Esophagus muscularis mucosa (tissue), 4 donors: ENCODE measurements at regions not wholly inside any gene's neighbourhood (a gene's known extent, or its start where the extent isn't known, plus 50 kb on each side); places are given as distances from the start of the nearest gene placed in this dataset.

Experiments used
- DNase-seq: peaks from one replicate; pipeline ENCODE4 v3.0.0-alpha.2; 2017; ENCODE audit errors: extremely low spot score
- H3K27ac ChIP-seq, 4 donors: fragments of 200-600 bp; sonication (generic); replicated peaks in 1 of 4; 1 replicate in 3 of 4; 2 replicates in 1 of 4; pipeline ENCODE4 v1.5.1; 2016 to 2019; ENCODE audit warnings: mild to moderate bottlenecking in 1 of 4
- H3K27me3 ChIP-seq, 4 donors: fragments of 200-600 bp; sonication (generic); one replicate each; pipeline versions ENCODE4 v1.5.1 to v1.6.0; 2016 to 2019
- H3K36me3 ChIP-seq, 4 donors: fragments of 200-600 bp; sonication (generic); one replicate each; pipeline ENCODE4 v1.5.1; 2016 to 2019
- H3K4me1 ChIP-seq, 4 donors: fragments of 200-600 bp; sonication (generic); one replicate each; pipeline ENCODE4 v1.5.1; 2016 to 2019
- H3K4me3 ChIP-seq, 4 donors: fragments of 200-600 bp; sonication (generic); 1 replicate in 2 of 4; 2 replicates in 2 of 4; pipeline ENCODE4 v1.5.1; 2016 to 2019; ENCODE audit warnings: mild to moderate bottlenecking in 4 of 4, moderate library complexity in 1 of 4
- H3K9me3 ChIP-seq, 4 donors: fragments of 200-600 bp; sonication (generic); 1 replicate in 3 of 4; 2 replicates in 1 of 4; pipeline ENCODE4 v1.5.1; 2016 to 2019
- CTCF ChIP-seq, 3 experiments: fragments of 200-600 bp in 2 of 3; fragments of 450-650 bp in 1 of 3; sonication (generic) in 2 of 3; IDR thresholded peaks; one replicate each; pipeline ENCODE4 v1.5.1; 2017 to 2019; ENCODE audit warnings: antibody characterized with exemption in 3 of 3, mild to moderate bottlenecking in 2 of 3, moderate library complexity in 1 of 3
- EP300 ChIP-seq: sonication (generic); formaldehyde crosslinking; IDR thresholded peaks from one replicate; pipeline ENCODE4 v1.6.1; 2017; ENCODE audit warnings: antibody characterized with exemption
- POLR2A ChIP-seq: fragments of 450-650 bp; IDR thresholded peaks from one replicate; pipeline ENCODE4 v1.6.1; 2017; ENCODE audit warnings: antibody characterized with exemption, moderate library complexity, mild to moderate bottlenecking, low read depth
- POLR2AphosphoS5 ChIP-seq, 2 donors: sonication (generic); formaldehyde crosslinking; IDR thresholded peaks; one replicate each; pipeline ENCODE4 v1.6.1; 2017; ENCODE audit warnings: antibody characterized with exemption in 2 of 2
- WGBS: methylation state at CpG from one replicate; pipeline ENCODE4 v1.1.5; 2018; 5-methylcytosine and 5-hydroxymethylcytosine counted together
- intact Hi-C: fragments of 100-400 bp; cut with DNase I; formaldehyde crosslinking; loops from one replicate; pipeline ENCODE4 v1.15.1; 2023

- H3K27ac ChIP-seq: no peak overlapping the region
- no peaks in the 10 kb centered on the region for H3K9me3 ChIP-seq
- intact Hi-C loops: no loop called here
- no peaks in the 10 kb centered on the region for H3K4me1 ChIP-seq
- WGBS: 58% methylated on average over 4 of the region's 4 CpGs
- DNase-seq: no peak
- H3K36me3 ChIP-seq: no peaks in the 10 kb centered on the region
- TF ChIP-seq CTCF (IDR thresholded peaks at IDR 0.05): no peak
- no peak for TF ChIP-seq POLR2AphosphoS5 (IDR thresholded peaks at IDR 0.05)
- no peak for TF ChIP-seq EP300
- no peak for TF ChIP-seq POLR2A
- no peak overlapping the region for H3K4me3 ChIP-seq
- peaks cover 0 to 10% (median 0%) of the 10 kb centered on the region in 4 donors for H3K27me3 ChIP-seq
These were observed 97.1 kb upstream of the TOP1 start for GRCh38 chr20:40931410-40932044.

GRCh38 chr20:40932436-40932835 is 96.2 kb upstream of the TOP1 start:
- Histone ChIP-seq H3K27me3 (peaks cover 0 to 10% (median 0%) of the 10 kb centered on the region in 4 donors), H3K9me3 (no peaks in the 10 kb centered on the region), H3K4me1 (no peaks in the 10 kb centered on the region), H3K36me3 (no peaks in the 10 kb centered on the region), H3K27ac (no peak overlapping the region), H3K4me3 (no peak overlapping the region)
- DNase-seq: peak; percentile 74
- intact Hi-C loops: no loop called here
- TF ChIP-seq CTCF (IDR thresholded peaks at IDR 0.05): no peak
- no peak for TF ChIP-seq EP300
- no peak for TF ChIP-seq POLR2A
- no peak for TF ChIP-seq POLR2AphosphoS5 (IDR thresholded peaks at IDR 0.05)
- 64% methylated on average over 1 of the region's 1 CpG for WGBS

GRCh38 chr20:40933758-40934157 is 94.9 kb upstream of the TOP1 start:
- DNase-seq: no peak
- no peak for TF ChIP-seq CTCF (IDR thresholded peaks at IDR 0.05)
- no peak for TF ChIP-seq POLR2AphosphoS5 (IDR thresholded peaks at IDR 0.05)
- TF ChIP-seq POLR2A: no peak
- TF ChIP-seq EP300: no peak
- no peaks in the 10 kb centered on the region for H3K36me3 ChIP-seq
- no peaks in the 10 kb centered on the region for H3K9me3 ChIP-seq
- intact Hi-C loops: no loop called here
- 91% methylated on average over 1 of the region's 1 CpG for WGBS
- H3K4me1 ChIP-seq: no peaks in the 10 kb centered on the region
- H3K4me3 ChIP-seq: no peak overlapping the region
- H3K27ac ChIP-seq: no peak overlapping the region
- peaks cover 0 to 10% (median 0%) of the 10 kb centered on the region in 4 donors for H3K27me3 ChIP-seq

- no peak overlapping the region for H3K4me3 ChIP-seq
- WGBS: 81% methylated on average over 4 of the region's 4 CpGs
- intact Hi-C loops: no loop called here
- H3K9me3 ChIP-seq: no peaks in the 10 kb centered on the region
- H3K27me3 ChIP-seq: no peaks in the 10 kb centered on the region
- TF ChIP-seq POLR2A (no peak), EP300 (no peak), POLR2AphosphoS5 (IDR thresholded peaks at IDR 0.05) (no peak), CTCF (IDR thresholded peaks at IDR 0.05) (no peak)
- peak; percentile 75 for DNase-seq
- no peak overlapping the region for H3K27ac ChIP-seq
- H3K4me1 ChIP-seq: no peaks in the 10 kb centered on the region
- no peaks in the 10 kb centered on the region for H3K36me3 ChIP-seq
These were observed 90.6 kb upstream of the TOP1 start for GRCh38 chr20:40938020-40938419.

GRCh38 chr20:40939667-40940066 is 89.0 kb upstream of the TOP1 start:
- H3K4me3 ChIP-seq: no peak overlapping the region
- intact Hi-C loops: no loop called here
- H3K27me3 ChIP-seq: no peaks in the 10 kb centered on the region
- 93% methylated on average over 5 of the region's 5 CpGs for WGBS
- no peaks in the 10 kb centered on the region for H3K9me3 ChIP-seq
- H3K27ac ChIP-seq: no peak overlapping the region
- TF ChIP-seq CTCF (IDR thresholded peaks at IDR 0.05): no peak
- no peak for TF ChIP-seq POLR2AphosphoS5 (IDR thresholded peaks at IDR 0.05)
- TF ChIP-seq EP300: no peak
- no peak for TF ChIP-seq POLR2A
- no peaks in the 10 kb centered on the region for H3K36me3 ChIP-seq
- peak; percentile 82 for DNase-seq
- H3K4me1 ChIP-seq: no peaks in the 10 kb centered on the region
